ENCODE measurements at regions not wholly inside any gene's neighbourhood (a gene's known extent, or its start where the extent isn't known, plus 50 kb on each side); places are given as distances from the start of the nearest gene placed in this dataset.

DNA sequence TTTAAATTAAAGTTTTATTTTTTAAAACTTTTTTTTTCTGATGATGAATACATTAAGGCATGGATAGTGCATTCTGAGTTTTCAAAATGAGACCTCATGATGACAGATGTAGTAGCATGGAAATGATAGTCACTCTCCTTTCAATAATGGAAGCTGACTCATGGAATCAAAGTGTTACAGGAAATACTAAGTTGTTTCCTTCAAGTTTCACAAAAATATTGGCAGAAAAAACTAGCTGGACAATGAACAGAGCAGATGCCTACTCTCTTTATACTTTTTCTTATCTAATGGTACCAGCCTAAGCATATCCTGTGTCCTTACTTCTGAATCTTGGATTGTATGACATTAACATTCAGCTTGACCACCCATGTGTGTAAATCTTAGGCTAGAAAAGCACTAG is 1337.3 kb downstream of the PCDH9 start:
- TF ChIP-seq, protein P1, sequence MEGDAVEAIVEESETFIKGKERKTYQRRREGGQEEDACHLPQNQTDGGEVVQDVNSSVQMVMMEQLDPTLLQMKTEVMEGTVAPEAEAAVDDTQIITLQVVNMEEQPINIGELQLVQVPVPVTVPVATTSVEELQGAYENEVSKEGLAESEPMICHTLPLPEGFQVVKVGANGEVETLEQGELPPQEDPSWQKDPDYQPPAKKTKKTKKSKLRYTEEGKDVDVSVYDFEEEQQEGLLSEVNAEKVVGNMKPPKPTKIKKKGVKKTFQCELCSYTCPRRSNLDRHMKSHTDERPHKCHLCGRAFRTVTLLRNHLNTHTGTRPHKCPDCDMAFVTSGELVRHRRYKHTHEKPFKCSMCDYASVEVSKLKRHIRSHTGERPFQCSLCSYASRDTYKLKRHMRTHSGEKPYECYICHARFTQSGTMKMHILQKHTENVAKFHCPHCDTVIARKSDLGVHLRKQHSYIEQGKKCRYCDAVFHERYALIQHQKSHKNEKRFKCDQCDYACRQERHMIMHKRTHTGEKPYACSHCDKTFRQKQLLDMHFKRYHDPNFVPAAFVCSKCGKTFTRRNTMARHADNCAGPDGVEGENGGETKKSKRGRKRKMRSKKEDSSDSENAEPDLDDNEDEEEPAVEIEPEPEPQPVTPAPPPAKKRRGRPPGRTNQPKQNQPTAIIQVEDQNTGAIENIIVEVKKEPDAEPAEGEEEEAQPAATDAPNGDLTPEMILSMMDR (IDR thresholded peaks at IDR 0.05) = no peak
- ATAC-seq (ENCODE audit: low FRiP score) (no peak), DNase-seq (ENCODE audit: low spot score) (no peak)

DNA sequence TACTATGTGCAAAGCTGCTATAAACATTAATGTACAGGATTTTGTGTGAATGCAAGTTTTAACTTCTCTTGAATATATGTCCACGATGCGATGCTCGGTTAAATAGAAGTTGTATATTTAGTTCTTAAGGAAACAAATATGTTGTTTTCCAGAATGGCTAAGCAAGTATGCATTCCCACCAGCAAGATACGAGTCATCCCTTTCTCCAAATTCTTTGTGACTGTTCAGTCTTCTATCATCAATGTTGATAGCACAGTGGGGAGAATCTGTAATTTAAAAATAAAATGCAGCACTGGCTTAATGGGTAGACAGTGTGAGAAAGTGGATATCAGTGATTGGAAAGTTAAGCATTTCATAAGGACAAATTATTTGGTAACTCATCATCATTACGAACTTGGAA is 1340.8 kb downstream of the PCDH9 start:
- DNase-seq (ENCODE audit: low spot score) (no peak), ATAC-seq (ENCODE audit: low FRiP score) (no peak)
- TF ChIP-seq, protein P1 (IDR thresholded peaks at IDR 0.05) = no peak

DNA sequence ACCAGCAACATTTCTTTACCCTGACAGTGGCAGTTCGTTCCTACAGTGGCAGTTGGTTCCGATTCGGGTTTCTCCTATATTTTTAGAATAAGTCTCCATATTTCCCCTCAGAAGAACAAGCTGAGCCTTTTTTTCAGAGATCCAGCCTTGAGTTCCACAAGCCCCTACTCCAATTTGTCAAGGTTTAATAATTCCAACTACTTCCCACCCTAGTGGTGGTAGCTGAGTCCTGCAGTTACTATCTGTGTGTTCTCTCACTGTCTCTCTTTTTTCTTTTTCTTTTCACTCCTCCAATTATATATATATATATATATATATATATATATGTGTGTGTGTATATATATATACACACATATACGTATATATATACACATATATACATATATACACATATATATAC is 1347.3 kb downstream of the PCDH9 start:
- TF ChIP-seq, protein P1 (IDR thresholded peaks at IDR 0.05) = no peak
- ATAC-seq (ENCODE audit: low FRiP score) (no peak), DNase-seq (ENCODE audit: low spot score) (no peak)

DNA sequence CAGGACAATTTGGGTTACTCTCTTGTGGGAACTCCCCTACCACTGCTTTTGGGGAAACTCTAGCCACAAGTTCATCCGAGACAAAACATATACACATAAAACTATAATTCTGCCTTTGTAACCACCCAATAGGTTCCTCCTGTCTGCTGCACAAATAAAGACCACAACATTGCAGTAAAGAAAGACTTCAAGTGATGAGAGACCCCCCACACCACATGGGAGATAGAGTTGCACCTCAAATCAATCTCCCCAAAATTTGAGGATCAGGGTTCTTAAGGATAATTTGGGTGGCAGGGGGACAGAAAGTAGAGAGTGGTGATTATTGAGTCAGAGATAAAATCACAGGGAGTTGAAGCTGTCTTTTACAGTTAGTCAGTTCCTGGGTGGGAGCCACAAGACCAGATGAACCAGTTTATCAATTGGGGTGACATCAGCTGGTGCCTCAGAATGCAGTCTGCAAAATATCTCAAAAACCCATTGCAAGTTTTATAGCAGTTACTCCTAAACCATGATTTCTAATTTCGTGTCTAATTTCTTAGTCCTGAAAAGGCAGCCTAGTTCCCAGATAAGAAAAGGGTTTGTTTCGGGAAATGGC is 1348.5 kb downstream of the PCDH9 start:
- DNase-seq (ENCODE audit: low spot score) = no peak
- TF ChIP-seq, protein P1 (IDR thresholded peaks at IDR 0.05) = no peak
- ATAC-seq (ENCODE audit: low FRiP score) = no peak

DNA sequence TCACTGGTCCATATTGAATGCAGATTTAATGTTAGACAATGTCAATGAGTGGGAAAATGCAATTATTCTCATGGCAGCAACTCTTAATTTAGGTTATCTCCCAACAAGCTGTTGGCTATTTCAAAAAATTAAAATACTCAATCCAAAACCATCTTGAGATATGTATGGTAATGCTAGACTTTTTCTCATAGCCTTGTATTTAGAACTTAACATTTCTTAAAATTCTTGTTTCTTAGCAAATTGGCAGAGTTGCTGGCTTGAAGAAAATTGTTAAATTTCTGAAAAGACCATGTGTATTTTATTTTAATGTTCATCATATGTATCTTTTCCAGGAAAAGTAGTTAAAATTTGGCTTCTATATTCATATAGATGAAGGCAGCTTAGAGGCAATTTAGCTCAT is 1355.1 kb downstream of the PCDH9 start:
- ATAC-seq (ENCODE audit: low FRiP score) (no peak), DNase-seq (ENCODE audit: low spot score) (no peak)
- TF ChIP-seq, protein P1 (IDR thresholded peaks at IDR 0.05) = no peak

DNA sequence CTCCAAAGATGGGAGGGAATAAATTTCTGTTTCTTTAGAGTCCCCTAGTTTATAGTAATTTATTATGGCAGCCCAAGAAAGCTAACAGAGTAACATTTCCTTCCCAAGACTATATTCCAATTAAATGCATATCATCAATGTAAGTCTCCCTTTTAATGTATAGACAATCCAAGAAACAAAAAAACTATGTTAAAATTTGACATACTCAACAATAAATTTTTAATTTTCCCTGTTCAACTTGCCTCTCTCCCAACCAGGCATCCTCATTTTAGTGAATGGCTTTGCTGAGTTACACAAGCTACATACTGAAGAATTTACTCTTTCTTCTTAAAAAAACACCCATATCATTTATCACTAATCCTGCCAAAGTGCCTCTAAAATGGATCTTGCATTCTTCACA is 1357.7 kb downstream of the PCDH9 start:
- ATAC-seq (ENCODE audit: low FRiP score) (no peak), DNase-seq (ENCODE audit: low spot score) (no peak)
- TF ChIP-seq, protein P1 (IDR thresholded peaks at IDR 0.05) = no peak

DNA sequence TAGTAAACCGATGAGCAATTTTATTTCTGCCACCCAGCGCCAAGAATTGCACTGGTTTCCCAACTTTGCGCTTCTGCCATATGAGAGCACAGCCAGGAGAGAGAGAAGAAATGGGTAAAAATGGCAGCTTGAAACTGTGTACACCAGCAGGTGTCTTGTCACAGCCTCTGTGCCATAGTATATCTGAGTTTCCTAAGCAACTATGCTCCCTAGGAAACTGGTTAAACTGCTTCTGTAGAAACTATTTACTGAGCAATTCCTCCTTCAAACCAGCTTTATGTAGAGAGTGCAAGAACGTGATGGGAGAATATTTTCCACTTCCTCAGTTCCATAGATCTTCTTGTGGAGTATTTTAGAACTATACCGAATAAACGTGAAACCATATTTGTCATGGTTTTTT is 1361.3 kb downstream of the PCDH9 start:
- no peak for DNase-seq (ENCODE audit: low spot score)
- TF ChIP-seq, protein P1 (IDR thresholded peaks at IDR 0.05) = no peak
- no peak for ATAC-seq (ENCODE audit: low FRiP score)

Measured in omental fat pad (tissue), 3 donors.